Osteoblast (primary cell): ENCODE measurements at regions not wholly inside any gene's neighbourhood (a gene's known extent, or its start where the extent isn't known, plus 50 kb on each side); places are given as distances from the start of the nearest gene placed in this dataset.

Experiments used
- DNase-seq: peaks from one replicate; pipeline ENCODE4 v3.0.0; 2011; ENCODE audit warnings: low spot score, mixed read lengths; ENCODE audit not compliant: insufficient read length; ENCODE audit errors: missing footprints
- H2AFZ ChIP-seq: 2 replicates; pipeline ENCODE4 v1.6.0; 2011; ENCODE audit warnings: mild to moderate bottlenecking, low read length
- H3K27ac ChIP-seq: 2 replicates; pipeline ENCODE4 v1.5.1; 2011; ENCODE audit warnings: mild to moderate bottlenecking, low read depth, low read length, moderate library complexity
- H3K27me3 ChIP-seq: 2 replicates; pipeline ENCODE4 v1.6.0; 2012; ENCODE audit warnings: mild to moderate bottlenecking, control low read depth, inconsistent platforms, low read length, moderate library complexity; ENCODE audit not compliant: insufficient read depth
- H3K36me3 ChIP-seq: 2 replicates; pipeline ENCODE4 v1.5.1; 2011; ENCODE audit warnings: mild to moderate bottlenecking, low read length, control low read depth, moderate library complexity; ENCODE audit not compliant: insufficient read depth
- H3K4me1 ChIP-seq: 2 replicates; pipeline ENCODE4 v1.5.1; 2011; ENCODE audit warnings: mild to moderate bottlenecking, low read length, control low read depth, moderate library complexity; ENCODE audit not compliant: insufficient read depth
- H3K4me2 ChIP-seq: 2 replicates; pipeline ENCODE4 v1.6.0; 2011; ENCODE audit warnings: mild to moderate bottlenecking, low read length; ENCODE audit not compliant: insufficient read depth
- H3K4me3 ChIP-seq: fragments of 200-600 bp; sonication (generic); 3 replicates; pipeline ENCODE4 v1.5.1; 2012; ENCODE audit warnings: mild to moderate bottlenecking, low read length, inconsistent platforms; ENCODE audit not compliant: insufficient read depth
- H3K79me2 ChIP-seq: 2 replicates; pipeline ENCODE4 v1.6.0; 2012; ENCODE audit warnings: mild to moderate bottlenecking, low read length, control low read depth, inconsistent platforms; ENCODE audit not compliant: insufficient read depth
- H3K9me3 ChIP-seq: 2 replicates; pipeline ENCODE4 v1.5.1; 2011; ENCODE audit warnings: low read depth, low read length, control low read depth
- H4K20me1 ChIP-seq: 2 replicates; pipeline ENCODE4 v1.6.0; 2012; ENCODE audit warnings: mild to moderate bottlenecking, low read length, control low read depth; ENCODE audit not compliant: insufficient read depth
- CTCF ChIP-seq: IDR thresholded peaks from 2 replicates; pipeline ENCODE4 v1.5.1; 2011; ENCODE audit warnings: mild to moderate bottlenecking, low read depth, low read length, moderate library complexity; ENCODE audit errors: extremely low read depth

GRCh38 chr1:217078078-217078690, 355.0 kb upstream of the ESRRG start:
- DNase-seq: no peak
- H3K36me3 ChIP-seq: no peaks in the 10 kb centered on the region
- H3K4me3 ChIP-seq: no peak overlapping the region
- H2AFZ ChIP-seq: no peak overlapping the region
- no peaks in the 10 kb centered on the region for H3K9me3 ChIP-seq
- H3K4me2 ChIP-seq: no peak overlapping the region
- no peaks in the 10 kb centered on the region for H4K20me1 ChIP-seq
- H3K4me1 ChIP-seq: no peaks in the 10 kb centered on the region
- H3K79me2 ChIP-seq: no peaks in the 10 kb centered on the region
- no peak overlapping the region for H3K27ac ChIP-seq
- H3K27me3 ChIP-seq: no peaks in the 10 kb centered on the region
- no peak for TF ChIP-seq CTCF

GRCh38 chr1:217077426-217077825, 354.2 kb upstream of the ESRRG start:
- Histone ChIP-seq H3K4me2 (no peak overlapping the region), H2AFZ (no peak overlapping the region), H3K27me3 (no peaks in the 10 kb centered on the region)

GRCh38 chr1:217076902-217077301, 353.7 kb upstream of the ESRRG start:
- H3K9me3 ChIP-seq: no peaks in the 10 kb centered on the region
- H3K4me3 ChIP-seq: no peak overlapping the region
- DNase-seq: no peak
- TF ChIP-seq CTCF: no peak
- no peaks in the 10 kb centered on the region for H3K4me1 ChIP-seq
- H3K36me3 ChIP-seq: no peaks in the 10 kb centered on the region
- no peak overlapping the region for H2AFZ ChIP-seq
- no peak overlapping the region for H3K27ac ChIP-seq
- no peaks in the 10 kb centered on the region for H3K79me2 ChIP-seq
- no peaks in the 10 kb centered on the region for H4K20me1 ChIP-seq
- no peak overlapping the region for H3K4me2 ChIP-seq
- no peaks in the 10 kb centered on the region for H3K27me3 ChIP-seq

More at GRCh38 chr1:217077426-217077825, 354.2 kb upstream of the ESRRG start:
- no peak for DNase-seq
- H3K4me1 ChIP-seq: no peaks in the 10 kb centered on the region
- no peaks in the 10 kb centered on the region for H3K36me3 ChIP-seq
- H3K9me3 ChIP-seq: no peaks in the 10 kb centered on the region
- no peaks in the 10 kb centered on the region for H4K20me1 ChIP-seq
- no peak overlapping the region for H3K27ac ChIP-seq
- H3K79me2 ChIP-seq: no peaks in the 10 kb centered on the region
- no peak for TF ChIP-seq CTCF
- H3K4me3 ChIP-seq: no peak overlapping the region

DNA sequence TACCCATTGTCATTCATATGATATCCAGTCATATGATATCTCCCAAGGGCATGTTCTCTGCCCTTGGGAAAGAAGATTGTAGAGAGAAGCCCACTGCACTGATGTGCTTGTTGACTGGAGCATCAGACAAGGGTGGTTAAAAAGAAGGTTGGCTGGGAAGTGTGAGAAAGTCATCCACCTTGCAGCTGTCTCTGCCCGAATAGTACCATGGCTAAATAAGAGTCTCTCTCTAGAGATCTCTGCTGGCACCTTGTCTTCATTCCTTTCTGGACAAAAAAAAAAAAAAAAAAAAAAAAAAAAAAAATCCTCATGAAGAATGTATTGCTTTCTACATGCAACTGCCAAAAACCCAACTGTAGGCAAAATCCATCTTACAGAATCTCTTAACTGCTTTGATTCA, 349.7 kb upstream of the ESRRG start:
- TF ChIP-seq CTCF: no peak
- DNase-seq: no peak
- Histone ChIP-seq H2AFZ (no peak overlapping the region), H3K9me3 (no peaks in the 10 kb centered on the region), H3K4me1 (no peaks in the 10 kb centered on the region), H3K4me2 (no peak overlapping the region), H3K27ac (no peak overlapping the region), H3K79me2 (no peaks in the 10 kb centered on the region), H3K36me3 (no peaks in the 10 kb centered on the region), H3K4me3 (no peak overlapping the region), H4K20me1 (no peaks in the 10 kb centered on the region), H3K27me3 (no peaks in the 10 kb centered on the region)
